Activated CD8-positive, alpha-beta T cell treated with anti-CD3 and anti-CD28 coated beads, Interleukin-2, amount 10 ng/mL, durations not matched to agents 7 days and 5 days (primary cell): ENCODE measurements at regions not wholly inside any gene's neighbourhood (a gene's known extent, or its start where the extent isn't known, plus 50 kb on each side); places are given as distances from the start of the nearest gene placed in this dataset.
"Not testable (repeated sequence)": the region's sequence is repeated elsewhere in the genome, so short reads cannot be mapped to it uniquely, and the experiment has no call there.

ENCODE experiments used
- ATAC-seq: fragments of 150-1000 bp; cut with Tn5 transposase; one replicate; pipeline ENCODE4 v1.10.0; 2021; ENCODE audit warnings: moderate library complexity
- CTCF ChIA-PET: fragments of 350-600 bp; sonication (Branson Sonifier 250); formaldehyde crosslinking; loops from one replicate; lab custom pipeline; 2021; ENCODE audit warnings: antibody characterized with exemption; lab: Charles Lee
- POLR2A ChIA-PET: fragments of 350-600 bp; sonication (Branson Sonifier 250); formaldehyde crosslinking; loops from one replicate; lab custom pipeline; 2021; ENCODE audit warnings: antibody characterized with exemption; lab: Charles Lee
- DNase-seq: peaks from one replicate; pipeline ENCODE4 v3.0.0-alpha.2; 2020
- H3K27ac Mint-ChIP-seq: one replicate; pipeline ENCODE4 v1.8.0; 2021; ENCODE audit warnings: mild to moderate bottlenecking, mixed read lengths
- H3K27me3 Mint-ChIP-seq: one replicate; pipeline ENCODE4 v1.8.0; 2021; ENCODE audit warnings: low read depth, mixed read lengths
- H3K36me3 Mint-ChIP-seq: one replicate; pipeline ENCODE4 v1.8.0; 2021; ENCODE audit warnings: low read depth, mixed read lengths
- H3K4me1 Mint-ChIP-seq: one replicate; pipeline ENCODE4 v1.8.0; 2021; ENCODE audit warnings: low read depth, mixed read lengths
- H3K4me3 Mint-ChIP-seq: one replicate; pipeline ENCODE4 v1.8.0; 2021; ENCODE audit warnings: mild to moderate bottlenecking, mixed read lengths
- H3K9me3 Mint-ChIP-seq: one replicate; pipeline ENCODE4 v1.8.0; 2022; ENCODE audit warnings: mixed read lengths; ENCODE audit not compliant: insufficient read depth

GRCh38 chr4:57973819-57974218 lies 863.6 kb upstream of the IGFBP7 start:
- no peaks in the 10 kb centered on the region for H3K27me3 Mint-ChIP-seq
- no peak overlapping the region for H3K27ac Mint-ChIP-seq
- DNase-seq = no peak
- H3K36me3 Mint-ChIP-seq = no peaks in the 10 kb centered on the region
- H3K4me1 Mint-ChIP-seq = no peaks in the 10 kb centered on the region
- ChIA-PET POLR2A (no interaction called here), CTCF (no interaction called here)
- H3K9me3 Mint-ChIP-seq = peaks cover 5% of the 10 kb centered on the region
- no peak for ATAC-seq
- H3K4me3 Mint-ChIP-seq = no peak overlapping the region

GRCh38 chr4:57971261-57971660 lies 861.1 kb upstream of the IGFBP7 start:
- H3K4me1 Mint-ChIP-seq = no peaks in the 10 kb centered on the region
- no peak overlapping the region for H3K4me3 Mint-ChIP-seq
- ChIA-PET POLR2A (no interaction called here), CTCF (no interaction called here)
- ATAC-seq = no peak
- no peaks in the 10 kb centered on the region for H3K27me3 Mint-ChIP-seq
- H3K36me3 Mint-ChIP-seq = no peaks in the 10 kb centered on the region
- no peak for DNase-seq
- peaks cover 15% of the 10 kb centered on the region for H3K9me3 Mint-ChIP-seq
- H3K27ac Mint-ChIP-seq = no peak overlapping the region

GRCh38 chr4:57966987-57967760 lies 857.0 kb upstream of the IGFBP7 start:
- Mint-ChIP-seq H3K9me3 (peaks cover 15% of the 10 kb centered on the region), H3K27ac (no peak overlapping the region), H3K27me3 (no peaks in the 10 kb centered on the region), H3K4me3 (no peak overlapping the region), H3K4me1 (no peaks in the 10 kb centered on the region), H3K36me3 (no peaks in the 10 kb centered on the region)
- ATAC-seq (no peak), DNase-seq (no peak)
- ChIA-PET POLR2A (no interaction called here), CTCF (no interaction called here)

DNA sequence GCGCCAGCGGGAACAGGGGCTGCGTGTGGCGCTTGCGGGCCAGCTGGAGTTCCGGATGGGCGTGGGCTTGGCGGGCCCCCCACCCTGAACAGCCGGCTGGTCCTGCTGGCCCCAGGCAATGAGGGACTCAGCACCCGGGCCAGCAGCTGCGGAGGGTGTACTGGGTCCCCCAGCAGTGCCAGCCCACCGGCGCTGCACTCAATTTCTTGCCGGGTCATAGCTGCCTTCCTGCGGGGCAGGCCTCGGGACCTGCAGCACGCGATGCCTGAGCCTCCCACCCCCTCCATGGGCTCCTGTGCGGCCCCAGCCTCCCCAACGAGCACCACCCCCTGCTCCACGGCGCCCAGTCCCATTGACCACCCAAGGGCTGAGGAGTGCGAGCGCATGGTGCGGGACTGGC lies 855.2 kb upstream of the IGFBP7 start:
- H3K27me3 Mint-ChIP-seq, CTCF ChIA-PET, DNase-seq, POLR2A ChIA-PET, H3K36me3 Mint-ChIP-seq, H3K27ac Mint-ChIP-seq, ATAC-seq, H3K4me1 Mint-ChIP-seq, H3K4me3 Mint-ChIP-seq: not testable (repeated sequence)
- H3K9me3 Mint-ChIP-seq = peaks cover 15% of the 10 kb centered on the region

DNA sequence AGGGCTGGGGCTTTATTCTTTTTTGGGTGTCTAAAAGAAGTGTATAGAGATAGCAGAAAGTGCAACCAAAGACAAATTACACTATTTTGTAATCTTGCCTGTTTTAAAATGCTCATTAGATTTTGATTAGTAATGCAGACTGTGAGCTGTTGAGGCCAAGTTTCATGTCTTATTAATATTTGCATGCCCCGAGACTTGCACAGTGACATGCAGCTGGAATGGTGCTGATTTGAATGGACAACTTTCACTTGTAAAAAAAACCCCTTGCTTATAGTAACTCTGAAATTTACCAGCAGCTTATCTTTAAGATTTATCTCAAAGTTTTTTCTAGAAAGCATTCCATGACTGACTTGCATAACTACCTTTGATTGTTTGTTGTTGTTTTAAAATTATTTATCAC lies 835.1 kb upstream of the IGFBP7 start:
- H3K36me3 Mint-ChIP-seq = no peaks in the 10 kb centered on the region
- no peak for ATAC-seq
- no peaks in the 10 kb centered on the region for H3K27me3 Mint-ChIP-seq
- ChIA-PET POLR2A (interaction anchor here (0.6 kb wide), 1 partner anchor 123 kb away, joined by 4 read pairs; no protein-coding TSS in a partner anchor), CTCF (no interaction called here)
- H3K4me3 Mint-ChIP-seq = no peak overlapping the region
- DNase-seq = no peak
- no peak overlapping the region for H3K27ac Mint-ChIP-seq
- H3K4me1 Mint-ChIP-seq = no peaks in the 10 kb centered on the region
- no peaks in the 10 kb centered on the region for H3K9me3 Mint-ChIP-seq

DNA sequence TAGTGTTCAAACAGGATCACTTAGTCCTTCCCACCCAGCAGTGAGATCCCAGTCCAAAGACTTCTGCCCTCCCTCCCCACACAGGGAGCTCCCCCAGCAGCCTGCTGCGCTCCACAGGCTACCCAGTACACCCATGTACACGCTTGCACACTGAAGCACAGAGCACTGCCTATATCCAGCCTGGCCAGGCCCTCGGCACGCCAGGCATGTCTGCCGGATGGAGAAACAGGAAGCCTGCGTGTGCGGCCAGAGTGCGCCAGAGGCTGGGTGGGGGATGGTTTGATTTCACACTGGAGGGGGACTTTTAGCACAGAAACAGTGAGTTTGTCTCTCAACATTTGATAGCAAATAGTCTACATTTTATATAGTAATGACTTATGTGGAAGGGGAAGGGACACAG lies 833.5 kb upstream of the IGFBP7 start:
- POLR2A ChIA-PET = no interaction called here
- DNase-seq (no peak), ATAC-seq (no peak)
- no peaks in the 10 kb centered on the region for H3K27me3 Mint-ChIP-seq
- H3K36me3 Mint-ChIP-seq = no peaks in the 10 kb centered on the region
- no peak overlapping the region for H3K4me3 Mint-ChIP-seq
- CTCF ChIA-PET = no interaction called here
- H3K9me3 Mint-ChIP-seq = no peaks in the 10 kb centered on the region
- H3K4me1 Mint-ChIP-seq = no peaks in the 10 kb centered on the region
- H3K27ac Mint-ChIP-seq = no peak overlapping the region

GRCh38 chr4:57937326-57937725 lies 827.1 kb upstream of the IGFBP7 start:
- H3K9me3 Mint-ChIP-seq, DNase-seq, POLR2A ChIA-PET, CTCF ChIA-PET, H3K36me3 Mint-ChIP-seq, H3K4me3 Mint-ChIP-seq, H3K4me1 Mint-ChIP-seq, H3K27ac Mint-ChIP-seq, H3K27me3 Mint-ChIP-seq, ATAC-seq: not testable (repeated sequence)

GRCh38 chr4:57926311-57926710 lies 816.1 kb upstream of the IGFBP7 start:
- Mint-ChIP-seq H3K9me3 (no peaks in the 10 kb centered on the region), H3K27ac (no peak overlapping the region), H3K4me3 (no peak overlapping the region), H3K36me3 (no peaks in the 10 kb centered on the region), H3K27me3 (no peaks in the 10 kb centered on the region), H3K4me1 (no peaks in the 10 kb centered on the region)
- ATAC-seq = no peak
- ChIA-PET POLR2A (no interaction called here), CTCF (no interaction called here)
- DNase-seq = no peak

GRCh38 chr4:57924951-57925350 lies 814.8 kb upstream of the IGFBP7 start:
- ATAC-seq = no peak
- CTCF ChIA-PET = no interaction called here
- POLR2A ChIA-PET = no interaction called here
- Mint-ChIP-seq H3K36me3 (no peaks in the 10 kb centered on the region), H3K9me3 (no peaks in the 10 kb centered on the region), H3K4me1 (no peaks in the 10 kb centered on the region), H3K27ac (no peak overlapping the region), H3K4me3 (no peak overlapping the region), H3K27me3 (no peaks in the 10 kb centered on the region)
- DNase-seq = no peak

GRCh38 chr4:57916479-57916878 lies 806.3 kb upstream of the IGFBP7 start:
- POLR2A ChIA-PET = no interaction called here
- H3K27ac Mint-ChIP-seq = no peak overlapping the region
- no peak for ATAC-seq
- no peak overlapping the region for H3K4me3 Mint-ChIP-seq
- H3K27me3 Mint-ChIP-seq = no peaks in the 10 kb centered on the region
- CTCF ChIA-PET = no interaction called here
- H3K4me1 Mint-ChIP-seq = no peaks in the 10 kb centered on the region
- DNase-seq = no peak
- no peaks in the 10 kb centered on the region for H3K36me3 Mint-ChIP-seq
- H3K9me3 Mint-ChIP-seq = peaks cover 17% of the 10 kb centered on the region

GRCh38 chr4:57911203-57911602 lies 801.0 kb upstream of the IGFBP7 start:
- Mint-ChIP-seq H3K36me3 (no peaks in the 10 kb centered on the region), H3K27ac (no peak overlapping the region), H3K27me3 (no peaks in the 10 kb centered on the region), H3K4me3 (no peak overlapping the region), H3K4me1 (no peaks in the 10 kb centered on the region), H3K9me3 (peaks cover 8% of the 10 kb centered on the region)
- POLR2A ChIA-PET = no interaction called here
- DNase-seq (no peak), ATAC-seq (no peak)
- CTCF ChIA-PET = no interaction called here

DNA sequence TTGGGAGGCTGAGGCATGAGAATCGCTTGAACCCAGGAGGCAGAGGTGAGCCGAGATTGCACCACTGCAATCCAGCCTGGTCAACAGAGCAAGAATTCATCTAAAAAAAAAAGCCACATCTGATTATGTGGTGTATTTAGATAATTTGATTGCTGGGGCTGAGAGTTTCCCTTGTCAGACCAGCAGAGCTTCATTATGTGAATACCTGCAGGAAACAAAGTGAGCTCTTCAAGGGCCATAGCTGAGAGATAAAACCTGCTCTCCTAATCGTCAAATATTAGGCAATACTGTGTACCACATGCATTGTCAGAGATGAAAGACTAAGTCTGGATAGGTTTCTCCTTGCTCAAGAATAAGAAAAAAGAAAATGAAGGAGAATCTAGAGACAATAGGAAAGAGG lies 800.0 kb upstream of the IGFBP7 start:
- peaks cover 4% of the 10 kb centered on the region for H3K9me3 Mint-ChIP-seq
- H3K4me1 Mint-ChIP-seq = no peaks in the 10 kb centered on the region
- ChIA-PET CTCF (no interaction called here), POLR2A (no interaction called here)
- ATAC-seq = no peak
- no peak overlapping the region for H3K4me3 Mint-ChIP-seq
- no peaks in the 10 kb centered on the region for H3K27me3 Mint-ChIP-seq
- DNase-seq = no peak
- no peaks in the 10 kb centered on the region for H3K36me3 Mint-ChIP-seq
- H3K27ac Mint-ChIP-seq = no peak overlapping the region

GRCh38 chr4:57905965-57906364 lies 795.8 kb upstream of the IGFBP7 start:
- H3K9me3 Mint-ChIP-seq = peaks cover 3% of the 10 kb centered on the region
- no peaks in the 10 kb centered on the region for H3K27me3 Mint-ChIP-seq
- no peak overlapping the region for H3K4me3 Mint-ChIP-seq
- ATAC-seq = no peak
- H3K4me1 Mint-ChIP-seq = no peaks in the 10 kb centered on the region
- no peak overlapping the region for H3K27ac Mint-ChIP-seq
- POLR2A ChIA-PET = no interaction called here
- H3K36me3 Mint-ChIP-seq = no peaks in the 10 kb centered on the region
- CTCF ChIA-PET = no interaction called here
- DNase-seq = no peak
